Right hindlimb (tissue), 1 donor: ENCODE measurements at regions not wholly inside any gene's neighbourhood (a gene's known extent, or its start where the extent isn't known, plus 50 kb on each side); places are given as distances from the start of the nearest gene placed in this dataset.
A peak's percentile ranks its signal among the peaks of the same experiment; 100 is the strongest.

Experiments used
- DNase-seq: peaks from one replicate; pipeline ENCODE4 v3.0.0-alpha.2; 2018

DNA sequence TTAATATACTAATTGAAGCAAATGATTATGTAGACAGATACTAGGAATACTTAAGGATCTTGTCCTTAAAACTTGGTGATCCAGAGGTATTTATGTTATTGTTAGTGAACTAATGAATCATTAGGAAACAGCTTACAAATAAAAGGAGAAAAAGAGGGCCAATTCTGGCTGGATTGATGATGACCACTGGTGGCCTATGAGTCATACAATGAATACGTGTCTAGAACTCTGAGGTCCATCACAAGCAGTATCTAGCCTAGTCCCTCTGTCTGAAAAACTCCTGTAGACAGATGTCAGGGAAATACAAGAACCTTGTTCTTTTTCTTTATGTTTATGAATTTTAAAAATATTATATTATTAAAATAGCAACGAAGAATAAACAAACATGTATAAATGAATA is 51.7 kb upstream of the RTL1 start:
- no peak for DNase-seq

DNA sequence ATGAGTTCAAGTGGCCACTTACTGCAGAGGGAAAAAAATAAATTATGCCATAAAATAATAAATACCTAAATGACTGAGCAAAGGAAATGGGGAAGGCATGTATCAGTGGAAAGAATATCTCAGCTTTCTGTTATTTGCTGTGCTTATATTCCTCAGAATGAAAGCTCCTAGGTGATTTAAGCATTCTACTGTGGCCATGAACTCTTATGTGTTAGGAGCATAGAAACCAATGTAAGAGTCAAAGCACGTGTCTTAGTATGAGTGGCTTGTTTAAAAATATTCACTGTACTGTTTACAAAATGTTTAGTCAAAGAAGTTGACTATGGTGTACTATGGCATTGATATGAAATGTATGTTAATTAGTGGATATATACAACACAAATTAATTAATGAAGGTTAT is 59.0 kb upstream of the RTL1 start:
- no peak for DNase-seq

- no peak for DNase-seq
These were observed 61.8 kb upstream of the RTL1 start for GRCh38 chr14:100965296-100965695.

DNA sequence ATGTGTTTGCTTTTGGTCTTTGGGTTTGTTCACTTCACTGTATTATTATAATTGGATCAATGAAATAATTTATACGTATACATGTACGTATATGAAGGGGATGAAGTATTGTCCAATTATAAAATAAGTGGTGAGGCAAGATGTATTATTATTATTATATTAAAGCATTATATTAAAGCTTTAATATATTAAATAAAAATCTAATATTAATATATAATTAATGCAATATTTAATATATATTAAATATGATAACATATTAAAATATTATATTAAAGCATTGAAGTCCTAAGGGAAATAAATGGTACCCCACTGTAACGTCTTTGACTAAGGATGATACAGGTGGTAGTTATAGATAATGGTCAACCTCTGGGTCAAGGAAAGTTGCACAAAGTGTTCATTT is 63.7 kb upstream of the RTL1 start:
- no peak for DNase-seq

DNA sequence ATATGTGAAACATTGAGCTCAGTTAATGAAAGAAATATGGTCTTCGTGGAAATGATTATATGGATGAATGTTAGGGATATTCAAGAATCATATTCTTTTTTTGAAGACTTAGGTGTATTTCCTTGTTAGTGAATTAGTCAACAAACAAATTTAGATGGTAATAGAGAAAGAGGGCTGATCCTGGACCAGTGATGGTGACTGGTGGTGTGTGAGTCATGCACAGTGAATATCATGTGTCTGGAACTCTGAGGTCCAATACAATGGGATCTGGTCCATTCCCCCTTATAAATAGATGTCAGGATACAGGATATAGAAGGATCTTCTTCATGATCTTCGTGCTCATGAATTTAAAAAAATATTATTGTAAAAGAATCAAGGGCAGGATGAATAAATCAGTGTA is 64.4 kb upstream of the RTL1 start:
- DNase-seq: no peak

GRCh38 chr14:100972118-100972897 is 68.8 kb upstream of the RTL1 start:
- DNase-seq: no peak

DNA sequence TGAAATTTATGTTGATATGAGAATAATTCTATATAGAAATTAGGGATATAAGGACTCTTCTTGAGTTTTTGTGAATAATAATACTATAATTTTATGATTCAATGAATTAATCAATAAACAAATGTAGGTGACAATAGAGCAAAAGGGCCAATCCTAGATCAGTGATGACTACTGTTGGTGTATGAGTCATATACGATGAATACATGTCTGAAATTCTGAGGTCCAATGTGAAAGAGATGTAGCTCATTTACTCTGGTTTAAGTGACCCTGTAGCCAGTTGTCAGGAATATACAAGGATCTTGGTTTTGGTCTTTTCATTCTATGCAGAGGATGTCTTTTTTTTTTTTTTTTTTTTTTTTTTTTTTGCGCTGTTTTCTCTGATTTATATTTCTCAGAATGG is 72.1 kb upstream of the RTL1 start:
- DNase-seq: no peak

- DNase-seq: no peak
These were observed 75.6 kb upstream of the RTL1 start for GRCh38 chr14:100979079-100979478.

DNA sequence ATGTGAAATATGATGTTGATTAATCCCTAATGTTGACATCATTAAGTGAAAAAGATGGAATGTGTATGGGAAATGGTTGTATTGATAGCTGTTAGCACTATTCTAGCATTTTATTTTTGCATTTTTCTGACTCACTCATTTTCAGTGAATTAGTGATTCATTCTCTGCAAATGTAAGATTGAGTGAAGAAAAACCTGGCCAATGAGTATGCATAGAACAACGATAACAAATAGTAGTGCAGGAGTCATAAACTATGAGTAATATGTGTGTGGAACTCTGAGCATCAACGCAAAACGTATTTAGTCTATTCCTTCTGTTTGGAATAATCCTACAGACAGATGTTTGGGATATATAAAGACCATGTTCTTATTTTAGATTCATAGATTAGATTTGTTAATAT is 76.3 kb upstream of the RTL1 start:
- DNase-seq: no peak

DNA sequence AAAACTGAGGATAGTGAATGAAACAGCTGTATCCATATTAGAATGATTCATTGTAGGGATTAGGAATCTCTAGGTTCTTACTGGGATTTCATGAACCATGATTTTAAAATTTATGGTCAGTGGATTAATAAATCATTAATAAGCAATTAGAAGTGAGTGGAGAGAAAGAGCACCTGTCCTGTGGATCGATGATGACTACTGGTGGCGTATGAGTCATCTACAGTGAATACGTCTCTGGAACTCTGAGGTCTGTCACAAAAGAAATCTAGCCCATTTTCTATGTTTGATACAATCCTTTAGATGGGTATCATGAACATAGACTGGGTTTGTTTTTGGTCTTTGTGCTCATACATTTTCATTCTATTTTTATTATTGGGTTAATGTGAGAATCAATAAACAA is 77.3 kb upstream of the RTL1 start:
- no peak for DNase-seq

GRCh38 chr14:100981809-100982208 is 78.3 kb upstream of the RTL1 start:
- no peak for DNase-seq

DNA sequence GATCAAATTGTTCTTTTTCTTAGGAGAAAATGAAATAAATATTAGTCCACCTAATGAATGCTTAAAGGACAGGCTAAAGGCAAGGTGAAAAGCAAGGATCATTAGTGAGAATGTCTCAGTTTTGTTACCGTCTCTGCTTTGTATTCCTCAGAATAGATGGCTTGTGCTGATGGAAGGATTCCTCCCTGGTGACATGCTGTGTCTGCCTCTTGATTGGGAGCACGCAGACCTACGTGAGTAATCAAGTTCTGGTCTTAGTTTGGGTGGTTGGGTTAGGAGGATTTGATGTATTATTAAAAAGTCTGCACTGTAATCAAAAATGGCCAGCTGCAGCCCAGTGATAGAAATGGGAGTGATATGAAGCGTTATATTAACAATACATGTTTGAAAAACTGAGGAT is 78.8 kb upstream of the RTL1 start:
- DNase-seq: no peak

DNA sequence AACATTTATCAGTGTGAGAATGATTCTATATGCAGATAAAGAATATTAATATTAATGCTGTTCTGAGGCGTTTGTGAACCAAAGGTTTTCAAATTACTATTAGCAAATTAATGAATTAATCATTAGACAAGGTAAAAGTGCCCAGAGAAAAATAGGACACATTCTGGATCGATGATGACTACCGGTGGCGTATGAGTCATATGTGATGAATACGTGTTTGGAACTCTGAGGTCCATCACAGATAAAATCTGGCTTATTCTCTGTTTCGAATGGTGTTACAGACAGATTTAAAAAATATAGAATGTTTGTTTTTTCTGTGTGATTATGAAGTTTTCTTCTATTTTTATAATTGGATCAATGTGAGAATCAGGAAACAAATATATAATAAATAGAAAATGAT is 79.2 kb upstream of the RTL1 start:
- no peak for DNase-seq

- DNase-seq: no peak
These were observed 80.2 kb upstream of the RTL1 start for GRCh38 chr14:100983710-100984109.

DNA sequence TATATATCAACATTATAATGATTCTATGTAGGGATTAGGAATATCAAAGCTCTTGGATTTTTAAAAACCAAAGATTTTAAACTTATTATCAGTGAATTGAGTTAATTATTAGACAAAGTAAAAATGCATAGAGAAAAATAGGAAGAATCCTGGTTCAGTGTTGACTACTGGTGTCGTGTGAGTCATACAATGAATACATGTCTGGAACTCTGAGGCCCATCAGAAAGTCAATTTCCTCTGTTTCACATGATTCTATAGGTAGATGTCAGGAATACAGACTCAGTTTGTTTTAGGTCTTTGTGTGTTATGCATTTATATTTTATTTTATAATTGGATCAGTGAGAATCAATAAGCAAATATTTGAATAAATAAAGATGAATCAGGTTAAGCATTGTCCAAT is 84.5 kb upstream of the RTL1 start:
- DNase-seq: no peak

- no peak for DNase-seq
These were observed 84.9 kb upstream of the RTL1 start for GRCh38 chr14:100988411-100988900.

- DNase-seq: no peak
These were observed 85.4 kb upstream of the RTL1 start for GRCh38 chr14:100988956-100989355.

DNA sequence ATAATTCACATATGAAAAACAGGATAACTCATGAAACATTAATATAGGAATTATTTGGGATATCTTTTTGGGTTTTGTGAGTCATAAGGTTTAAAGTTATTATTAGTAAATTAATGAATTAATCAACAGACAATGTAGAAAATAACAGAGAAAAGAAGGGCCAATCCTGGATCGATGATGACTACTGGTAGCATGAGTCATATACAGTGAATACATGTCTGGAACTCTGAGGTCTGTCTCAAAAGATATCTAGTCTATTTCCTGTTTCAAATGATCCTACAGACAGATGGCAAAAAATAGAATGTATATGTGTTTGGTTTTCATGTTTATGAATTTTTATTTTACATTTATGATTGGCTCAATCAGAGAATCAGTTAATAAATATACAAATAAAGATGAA is 86.4 kb upstream of the RTL1 start:
- no peak for DNase-seq

GRCh38 chr14:100994082-100994481 is 90.6 kb upstream of the RTL1 start:
- no peak for DNase-seq

GRCh38 chr14:100994756-100995330 is 91.3 kb upstream of the RTL1 start:
- no peak for DNase-seq

DNA sequence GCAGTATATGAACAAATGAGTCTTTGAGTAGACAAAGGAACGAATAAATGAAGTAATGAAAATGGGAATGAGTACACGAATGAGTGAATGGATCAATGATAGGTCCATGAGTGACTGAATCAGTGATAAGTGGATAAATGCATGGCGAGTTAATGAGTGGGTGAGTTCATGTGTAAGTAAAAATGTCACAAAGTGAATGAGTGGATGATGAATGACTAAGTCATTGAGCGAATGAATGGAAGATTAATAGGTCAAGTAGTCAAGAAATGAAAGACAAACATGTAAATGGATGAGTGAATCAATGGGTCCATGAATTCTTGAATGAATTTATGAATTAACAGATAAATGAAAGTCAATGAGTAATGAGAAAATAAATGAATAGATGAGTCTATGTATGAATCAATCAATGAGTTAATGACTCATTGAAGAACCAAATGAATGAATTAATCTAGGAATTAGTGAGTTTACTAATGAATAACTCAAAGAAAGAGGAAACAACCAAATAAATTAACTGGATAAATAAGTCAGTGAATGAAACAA is 97.3 kb upstream of the RTL1 start:
- no peak for DNase-seq

GRCh38 chr14:101001311-101002069 is 98.0 kb upstream of the RTL1 start:
- no peak for DNase-seq

DNA sequence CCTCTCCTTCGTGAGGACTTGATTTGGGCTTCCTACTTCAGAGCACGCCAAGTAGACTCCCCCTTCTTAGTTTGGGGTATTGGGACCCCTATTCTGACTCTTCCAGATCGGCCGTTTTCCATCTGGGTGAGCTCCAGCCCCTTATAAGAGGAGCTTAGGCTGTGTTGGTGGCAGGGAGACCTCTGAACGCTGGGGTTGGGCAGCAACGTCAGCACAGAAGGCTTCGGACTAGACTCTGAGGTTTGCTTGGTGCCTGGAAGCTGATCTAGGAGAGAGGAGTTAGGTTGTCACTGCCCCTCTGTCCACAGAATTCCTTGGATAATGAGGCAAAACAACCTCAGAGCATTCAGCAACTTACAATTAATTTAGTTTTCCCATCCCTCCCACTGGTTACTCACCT is 99.2 kb upstream of the RTL1 start:
- no peak for DNase-seq

DNA sequence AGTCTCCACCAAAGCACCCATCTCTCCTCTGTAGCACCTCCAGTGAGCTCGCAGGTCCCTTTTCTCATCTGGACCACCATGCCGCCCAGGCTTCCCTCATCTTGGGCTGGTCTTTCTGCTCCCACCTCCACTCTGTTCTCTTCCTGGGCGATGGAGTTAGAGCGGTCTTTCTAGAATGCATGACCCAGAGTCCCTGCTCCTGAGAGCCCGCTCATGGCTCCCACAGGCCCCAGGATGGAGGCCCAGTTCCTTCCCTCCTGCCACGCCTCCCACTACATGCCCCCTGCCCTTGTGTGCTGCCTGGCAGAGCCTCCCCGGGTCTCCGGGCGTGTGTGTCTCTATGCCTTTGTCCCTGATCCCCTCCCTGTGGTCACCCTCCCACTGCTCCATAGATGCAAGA is 100.7 kb upstream of the RTL1 start:
- DNase-seq: peak; percentile 14
